OCI-LY3 (cell line): ENCODE measurements at regions not wholly inside any gene's neighbourhood (a gene's known extent, or its start where the extent isn't known, plus 50 kb on each side); places are given as distances from the start of the nearest gene placed in this dataset.

Source experiments
- EZH2phosphoT487 ChIP-seq: fragments of 200-600 bp; shearing (Covaris generic); IDR thresholded peaks from 2 replicates; pipeline ENCODE4 v1.6.1; 2018; ENCODE audit warnings: antibody characterized with exemption, mixed run types, low read depth
- TF ChIP-seq, protein P1 (sequence below): fragments of 200-600, 300-600 bp; sonication (generic); IDR thresholded peaks from 2 replicates; pipeline ENCODE4 v1.5.1; 2014; ENCODE audit warnings: antibody characterized with exemption, low read length, low read depth

DNA sequence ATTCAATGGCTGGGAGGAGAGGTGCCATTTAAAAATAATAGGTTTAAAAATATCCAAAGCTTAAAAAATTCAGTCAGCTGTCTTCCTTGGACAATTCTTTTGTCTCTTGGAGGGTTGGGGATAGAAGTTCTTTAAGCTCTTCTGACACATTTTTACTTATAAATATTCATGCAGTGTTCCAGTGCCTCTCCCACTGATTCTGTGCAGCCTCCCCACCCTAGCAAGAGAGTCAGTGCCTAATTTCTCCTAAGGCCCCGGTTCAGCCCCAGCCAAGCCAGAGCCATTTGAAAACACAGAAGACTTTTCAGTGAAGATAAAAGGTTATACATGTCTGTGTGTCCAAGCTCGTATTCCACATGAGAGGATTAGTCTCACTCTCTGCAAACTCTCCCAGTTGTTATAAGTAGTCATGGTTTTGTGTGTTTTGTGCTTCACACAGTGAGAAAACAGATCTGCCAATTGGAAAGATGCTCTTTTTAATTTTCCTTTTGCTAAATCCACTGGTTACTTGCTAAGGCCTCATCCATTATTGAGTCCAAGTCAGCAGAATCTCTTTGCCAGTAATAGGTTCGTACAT lies 141.3 kb downstream of the CD47 start:
- TF ChIP-seq, protein P1, sequence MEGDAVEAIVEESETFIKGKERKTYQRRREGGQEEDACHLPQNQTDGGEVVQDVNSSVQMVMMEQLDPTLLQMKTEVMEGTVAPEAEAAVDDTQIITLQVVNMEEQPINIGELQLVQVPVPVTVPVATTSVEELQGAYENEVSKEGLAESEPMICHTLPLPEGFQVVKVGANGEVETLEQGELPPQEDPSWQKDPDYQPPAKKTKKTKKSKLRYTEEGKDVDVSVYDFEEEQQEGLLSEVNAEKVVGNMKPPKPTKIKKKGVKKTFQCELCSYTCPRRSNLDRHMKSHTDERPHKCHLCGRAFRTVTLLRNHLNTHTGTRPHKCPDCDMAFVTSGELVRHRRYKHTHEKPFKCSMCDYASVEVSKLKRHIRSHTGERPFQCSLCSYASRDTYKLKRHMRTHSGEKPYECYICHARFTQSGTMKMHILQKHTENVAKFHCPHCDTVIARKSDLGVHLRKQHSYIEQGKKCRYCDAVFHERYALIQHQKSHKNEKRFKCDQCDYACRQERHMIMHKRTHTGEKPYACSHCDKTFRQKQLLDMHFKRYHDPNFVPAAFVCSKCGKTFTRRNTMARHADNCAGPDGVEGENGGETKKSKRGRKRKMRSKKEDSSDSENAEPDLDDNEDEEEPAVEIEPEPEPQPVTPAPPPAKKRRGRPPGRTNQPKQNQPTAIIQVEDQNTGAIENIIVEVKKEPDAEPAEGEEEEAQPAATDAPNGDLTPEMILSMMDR, result no peak
- TF ChIP-seq EZH2phosphoT487, result no peak
